ENCODE measurements at regions not wholly inside any gene's neighbourhood (a gene's known extent, or its start where the extent isn't known, plus 50 kb on each side); places are given as distances from the start of the nearest gene placed in this dataset.
"Not testable (repeated sequence)": the region's sequence is repeated elsewhere in the genome, so short reads cannot be mapped to it uniquely, and the experiment has no call there.

- no peak for DNase-seq (ENCODE audit: low read depth)
Measured at GRCh38 chr2:2591542-2591940, 260.5 kb upstream of the MYT1L start.

GRCh38 chr2:2590841-2591541 lies 259.9 kb upstream of the MYT1L start:
- DNase-seq (ENCODE audit: low read depth) = no peak

- no peak for DNase-seq (ENCODE audit: low read depth)
Measured at GRCh38 chr2:2590141-2590540, 259.1 kb upstream of the MYT1L start.

GRCh38 chr2:2588777-2589176 lies 257.7 kb upstream of the MYT1L start:
- no peak for DNase-seq (ENCODE audit: low read depth)

- DNase-seq (ENCODE audit: low read depth) = no peak
Measured at GRCh38 chr2:2587354-2587753, 256.3 kb upstream of the MYT1L start.

GRCh38 chr2:2586931-2587330 lies 255.9 kb upstream of the MYT1L start:
- DNase-seq (ENCODE audit: low read depth) = no peak

GRCh38 chr2:2586068-2586776 lies 255.1 kb upstream of the MYT1L start:
- DNase-seq (ENCODE audit: low read depth) = no peak

- DNase-seq (ENCODE audit: low read depth) = no peak
Measured at GRCh38 chr2:2582998-2583545, 252.0 kb upstream of the MYT1L start.

- no peak for DNase-seq (ENCODE audit: low read depth)
Measured at GRCh38 chr2:2581331-2582159, 250.5 kb upstream of the MYT1L start.

GRCh38 chr2:2580841-2581240 lies 249.8 kb upstream of the MYT1L start:
- not testable (repeated sequence) for DNase-seq (ENCODE audit: low read depth)

GRCh38 chr2:2580341-2580740 lies 249.3 kb upstream of the MYT1L start:
- DNase-seq (ENCODE audit: low read depth) = no peak

GRCh38 chr2:2579814-2580213 lies 248.7 kb upstream of the MYT1L start:
- no peak for DNase-seq (ENCODE audit: low read depth)

GRCh38 chr2:2577407-2577831 lies 246.3 kb upstream of the MYT1L start:
- no peak for DNase-seq (ENCODE audit: low read depth)

GRCh38 chr2:2575870-2576386 lies 244.9 kb upstream of the MYT1L start:
- no peak for DNase-seq (ENCODE audit: low read depth)

- DNase-seq (ENCODE audit: low read depth) = no peak
Measured at GRCh38 chr2:2575181-2575577, 244.1 kb upstream of the MYT1L start.

GRCh38 chr2:2574401-2575180 lies 243.5 kb upstream of the MYT1L start:
- no peak for DNase-seq (ENCODE audit: low read depth)

GRCh38 chr2:2573658-2574293 lies 242.7 kb upstream of the MYT1L start:
- no peak for DNase-seq (ENCODE audit: low read depth)

GRCh38 chr2:2573205-2573604 lies 242.1 kb upstream of the MYT1L start:
- DNase-seq (ENCODE audit: low read depth) = no peak

GRCh38 chr2:2572393-2573204 lies 241.5 kb upstream of the MYT1L start:
- DNase-seq (ENCODE audit: low read depth) = no peak
